KG1 (cell line): ENCODE measurements at regions not wholly inside any gene's neighbourhood (a gene's known extent, or its start where the extent isn't known, plus 50 kb on each side); places are given as distances from the start of the nearest gene placed in this dataset.
"Not testable (repeated sequence)": the region's sequence is repeated elsewhere in the genome, so short reads cannot be mapped to it uniquely, and the experiment has no call there.

Source experiments
- DNase-seq: peaks from one replicate; lab custom pipeline; 2025; lab: John Stamatoyannopoulos, UW

- DNase-seq = no peak
Observed at GRCh38 chr5:18799482-18800128, 1165.3 kb downstream of the TAF11L14 start.

GRCh38 chr5:18800293-18801025, 1166.2 kb downstream of the TAF11L14 start:
- DNase-seq = no peak

- not testable (repeated sequence) for DNase-seq
Observed at GRCh38 chr5:18801413-18801812, 1167.2 kb downstream of the TAF11L14 start.

GRCh38 chr5:18802336-18802735, 1168.1 kb downstream of the TAF11L14 start:
- no peak for DNase-seq

- no peak for DNase-seq
Observed at GRCh38 chr5:18805376-18805775, 1171.1 kb downstream of the TAF11L14 start.

GRCh38 chr5:18807256-18808149, 1173.2 kb downstream of the TAF11L14 start:
- DNase-seq = no peak

- DNase-seq = no peak
Observed at GRCh38 chr5:18811661-18812060, 1176.3 kb downstream of the CDH18 start.

GRCh38 chr5:18828351-18828750, 1159.6 kb downstream of the CDH18 start:
- no peak for DNase-seq

- DNase-seq = no peak
Observed at GRCh38 chr5:18829539-18829938, 1158.5 kb downstream of the CDH18 start.

GRCh38 chr5:18850216-18850615, 1137.8 kb downstream of the CDH18 start:
- no peak for DNase-seq

- no peak for DNase-seq
Observed at GRCh38 chr5:18872978-18873377, 1115.0 kb downstream of the CDH18 start.

- no peak for DNase-seq
Observed at GRCh38 chr5:18876565-18876964, 1111.4 kb downstream of the CDH18 start.

- no peak for DNase-seq
Observed at GRCh38 chr5:18881615-18882014, 1106.4 kb downstream of the CDH18 start.

- no peak for DNase-seq
Observed at GRCh38 chr5:18882154-18882553, 1105.8 kb downstream of the CDH18 start.

GRCh38 chr5:18888821-18889220, 1099.2 kb downstream of the CDH18 start:
- DNase-seq = no peak

GRCh38 chr5:18900644-18901043, 1087.4 kb downstream of the CDH18 start:
- no peak for DNase-seq

- DNase-seq = no peak
Observed at GRCh38 chr5:18920966-18921365, 1067.0 kb downstream of the CDH18 start.

- DNase-seq = no peak
Observed at GRCh38 chr5:18932081-18932480, 1055.9 kb downstream of the CDH18 start.

- DNase-seq = no peak
Observed at GRCh38 chr5:18944771-18945170, 1043.2 kb downstream of the CDH18 start.

GRCh38 chr5:18954239-18954638, 1033.8 kb downstream of the CDH18 start:
- DNase-seq = no peak

- no peak for DNase-seq
Observed at GRCh38 chr5:18959535-18959934, 1028.5 kb downstream of the CDH18 start.

- no peak for DNase-seq
Observed at GRCh38 chr5:18961234-18961633, 1026.8 kb downstream of the CDH18 start.

GRCh38 chr5:18965893-18966292, 1022.1 kb downstream of the CDH18 start:
- no peak for DNase-seq
